Left ventricle myocardium inferior (tissue), 1 donor: ENCODE measurements at regions not wholly inside any gene's neighbourhood (a gene's known extent, or its start where the extent isn't known, plus 50 kb on each side); places are given as distances from the start of the nearest gene placed in this dataset.

Source experiments
- DNase-seq: peaks from one replicate; pipeline ENCODE4 v3.0.0-alpha.2; 2020
- H3K27ac ChIP-seq: fragments of 200-600 bp; replicated peaks from 2 replicates; pipeline ENCODE4 v1.8.0; 2021
- H3K27me3 ChIP-seq: fragments of 200-600 bp; 2 replicates; pipeline ENCODE4 v1.8.0; 2021; ENCODE audit warnings: low read depth
- H3K36me3 ChIP-seq: fragments of 200-600 bp; 2 replicates; pipeline ENCODE4 v1.8.0; 2021
- H3K4me1 ChIP-seq: fragments of 200-600 bp; 2 replicates; pipeline ENCODE4 v1.8.0; 2021
- H3K4me3 ChIP-seq: fragments of 200-600 bp; 2 replicates; pipeline ENCODE4 v1.8.0; 2021; ENCODE audit warnings: mild to moderate bottlenecking, moderate library complexity
- H3K9me3 ChIP-seq: fragments of 200-600 bp; replicated peaks from 2 replicates; pipeline ENCODE4 v1.8.0; 2021
- intact Hi-C: fragments of 100-400 bp; cut with micrococcal nuclease; formaldehyde crosslinking; loops from one replicate; pipeline ENCODE4 v1.11.0; 2022
- TF ChIP-seq, protein P1 (sequence below): fragments of 200-600 bp; IDR thresholded peaks from 2 replicates; pipeline ENCODE4 v1.8.0; 2021; ENCODE audit warnings: antibody characterized with exemption, mild to moderate bottlenecking, borderline replicate concordance
- donor health status: DM: no; HTN: yes; CAD: no; lungs with severe emphysema.

DNA sequence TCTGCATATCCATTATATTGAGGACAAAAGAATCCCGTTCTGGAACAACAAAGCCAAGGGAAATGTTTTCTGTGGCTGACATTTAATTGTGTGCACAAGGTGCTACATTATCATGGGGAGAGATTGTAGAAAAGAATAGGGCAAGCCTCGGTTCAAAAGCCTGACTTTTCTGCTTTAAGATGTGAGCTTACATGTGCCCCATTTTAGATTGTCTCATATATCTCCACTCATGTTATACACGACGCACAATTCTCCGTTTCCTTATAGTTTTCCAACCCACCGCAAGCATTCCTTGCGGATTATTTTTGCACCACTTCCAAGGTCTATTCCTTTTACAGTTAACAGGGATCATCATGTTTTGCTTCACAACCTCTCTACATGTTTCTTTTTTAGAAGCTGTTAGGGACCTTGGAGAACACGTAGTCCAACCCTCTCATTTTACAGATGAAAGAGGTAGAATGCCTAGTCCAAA is 99.6 kb upstream of the MAML3 start:
- Histone ChIP-seq H3K36me3 (no peaks in the 10 kb centered on the region), H3K27ac (peak overlapping the region; percentile 91), H3K4me3 (peak overlapping the region; percentile 76), H3K4me1 (peaks cover 33% of the 10 kb centered on the region), H3K9me3 (no peaks in the 10 kb centered on the region), H3K27me3 (no peaks in the 10 kb centered on the region)
- TF ChIP-seq, protein P1, sequence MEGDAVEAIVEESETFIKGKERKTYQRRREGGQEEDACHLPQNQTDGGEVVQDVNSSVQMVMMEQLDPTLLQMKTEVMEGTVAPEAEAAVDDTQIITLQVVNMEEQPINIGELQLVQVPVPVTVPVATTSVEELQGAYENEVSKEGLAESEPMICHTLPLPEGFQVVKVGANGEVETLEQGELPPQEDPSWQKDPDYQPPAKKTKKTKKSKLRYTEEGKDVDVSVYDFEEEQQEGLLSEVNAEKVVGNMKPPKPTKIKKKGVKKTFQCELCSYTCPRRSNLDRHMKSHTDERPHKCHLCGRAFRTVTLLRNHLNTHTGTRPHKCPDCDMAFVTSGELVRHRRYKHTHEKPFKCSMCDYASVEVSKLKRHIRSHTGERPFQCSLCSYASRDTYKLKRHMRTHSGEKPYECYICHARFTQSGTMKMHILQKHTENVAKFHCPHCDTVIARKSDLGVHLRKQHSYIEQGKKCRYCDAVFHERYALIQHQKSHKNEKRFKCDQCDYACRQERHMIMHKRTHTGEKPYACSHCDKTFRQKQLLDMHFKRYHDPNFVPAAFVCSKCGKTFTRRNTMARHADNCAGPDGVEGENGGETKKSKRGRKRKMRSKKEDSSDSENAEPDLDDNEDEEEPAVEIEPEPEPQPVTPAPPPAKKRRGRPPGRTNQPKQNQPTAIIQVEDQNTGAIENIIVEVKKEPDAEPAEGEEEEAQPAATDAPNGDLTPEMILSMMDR, result peak; percentile 33
- no peak for DNase-seq
- intact Hi-C loops, result loop anchor here (5.0 to 10.0 kb wide), 2 partner anchors 241 to 519 kb away; no protein-coding TSS in a partner anchor

DNA sequence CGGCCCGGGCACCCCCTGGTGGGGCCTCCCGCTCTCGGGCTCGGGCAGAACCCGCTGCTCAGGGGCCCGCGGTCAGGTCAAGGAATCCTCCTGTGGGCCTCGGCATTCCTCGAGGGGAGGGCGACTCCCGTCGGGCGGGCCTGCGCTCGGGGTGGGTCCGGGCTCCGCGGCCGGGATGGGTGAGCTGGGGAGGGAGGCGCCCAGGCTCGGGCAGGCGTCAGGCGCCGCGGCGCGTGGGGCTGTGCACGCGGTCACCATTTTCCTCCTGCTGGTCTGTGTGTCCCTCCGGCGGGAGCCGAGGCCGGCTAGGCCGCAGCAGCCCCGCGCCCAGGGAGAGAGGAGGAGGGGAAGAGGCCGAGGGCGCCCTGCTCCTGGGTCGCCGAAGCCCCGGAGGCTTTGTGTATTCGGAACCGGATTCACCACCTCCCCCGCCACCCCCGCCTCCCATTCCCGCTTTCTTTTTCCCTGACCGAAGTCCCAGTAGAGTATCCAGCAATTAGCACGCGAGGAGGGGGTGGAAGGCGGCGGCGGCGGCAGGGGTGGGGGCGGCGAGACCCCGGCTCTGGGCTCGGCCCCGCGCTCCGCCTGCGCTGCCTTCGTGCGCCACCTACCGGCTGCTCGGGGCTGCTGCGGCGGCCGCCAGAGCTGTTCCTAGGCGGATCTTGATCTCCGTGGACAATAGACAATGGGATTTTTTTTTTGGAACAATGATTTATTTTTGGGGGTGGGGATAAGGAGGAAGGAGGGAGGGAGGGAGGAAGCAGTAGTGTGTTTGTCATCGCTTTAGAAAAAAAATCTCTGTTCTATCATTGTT is 99.0 kb upstream of the MAML3 start:
- H3K36me3 ChIP-seq, result no peaks in the 10 kb centered on the region
- H3K27ac ChIP-seq, result peak overlapping the region; percentile 91
- peak overlapping the region; percentile 76 for H3K4me3 ChIP-seq
- peak; percentile 77 for DNase-seq
- H3K9me3 ChIP-seq, result no peaks in the 10 kb centered on the region
- no peaks in the 10 kb centered on the region for H3K27me3 ChIP-seq
- intact Hi-C loops, result loop anchor here (5.0 to 10.0 kb wide), 2 partner anchors 241 to 518 kb away; no protein-coding TSS in a partner anchor
- TF ChIP-seq, protein P1, result peak; percentile 98
- peaks cover 33% of the 10 kb centered on the region for H3K4me1 ChIP-seq

DNA sequence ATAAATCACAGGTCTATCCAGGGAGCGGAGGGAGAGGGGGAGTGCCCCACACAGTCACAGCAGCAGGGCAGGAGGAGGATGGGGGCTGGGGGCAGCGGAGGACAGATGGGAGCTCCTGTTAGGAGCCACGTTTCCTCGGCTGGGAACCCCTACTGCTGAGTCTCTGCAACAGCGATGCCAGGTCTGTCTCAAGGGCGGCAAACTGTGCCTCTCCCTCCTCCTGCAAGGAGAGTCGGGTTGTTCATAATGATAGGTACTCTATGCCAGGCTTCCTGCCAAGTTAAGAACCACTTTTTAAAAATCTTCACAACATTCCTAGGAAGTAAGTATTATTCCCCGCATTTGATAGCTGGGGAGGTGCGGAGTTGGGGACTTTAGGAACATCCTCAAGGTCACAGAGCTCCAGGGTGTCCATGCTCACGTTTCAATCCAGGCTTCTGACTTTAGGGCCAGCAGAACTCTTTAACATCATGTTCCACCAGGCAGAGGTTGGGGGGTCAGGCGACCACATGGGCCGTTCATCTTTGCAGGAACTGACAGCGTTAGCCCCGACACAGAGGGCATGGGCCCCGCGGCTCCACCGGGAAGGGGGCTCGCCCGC is 98.3 kb upstream of the MAML3 start:
- H3K9me3 ChIP-seq, result no peaks in the 10 kb centered on the region
- H3K4me3 ChIP-seq, result peak overlapping the region; percentile 76
- TF ChIP-seq, protein P1, result no peak
- intact Hi-C loops, result loop anchor here (5.0 to 10.0 kb wide), 2 partner anchors 240 to 517 kb away; no protein-coding TSS in a partner anchor
- H3K4me1 ChIP-seq, result peaks cover 28% of the 10 kb centered on the region
- peak overlapping the region; percentile 91 for H3K27ac ChIP-seq
- no peak for DNase-seq
- H3K27me3 ChIP-seq, result no peaks in the 10 kb centered on the region
- no peaks in the 10 kb centered on the region for H3K36me3 ChIP-seq

DNA sequence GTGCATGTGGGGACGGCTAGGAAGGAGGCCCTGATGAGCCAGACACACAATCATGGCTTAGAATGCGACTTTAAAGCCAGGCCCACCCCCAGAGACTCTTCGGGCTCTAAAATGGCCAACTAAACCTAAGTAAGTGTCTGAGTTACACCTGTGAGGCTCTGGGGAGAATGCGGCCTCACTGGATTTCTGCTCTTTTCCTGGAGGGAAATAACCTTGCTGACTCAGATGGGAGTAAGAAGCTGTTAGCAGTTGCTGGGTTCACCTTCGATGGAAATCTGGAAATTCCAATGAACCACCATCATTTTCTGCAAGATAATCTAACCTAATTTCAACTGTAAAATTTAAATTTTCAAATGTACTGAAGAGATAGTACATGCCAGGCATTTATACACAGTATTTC is 97.6 kb upstream of the MAML3 start:
- H3K9me3 ChIP-seq, result no peaks in the 10 kb centered on the region
- H3K27me3 ChIP-seq, result no peaks in the 10 kb centered on the region
- TF ChIP-seq, protein P1, result no peak
- no peak overlapping the region for H3K27ac ChIP-seq
- intact Hi-C loops, result loop anchor here (5.0 to 10.0 kb wide), 2 partner anchors 239 to 517 kb away; no protein-coding TSS in a partner anchor
- no peaks in the 10 kb centered on the region for H3K36me3 ChIP-seq
- no peak overlapping the region for H3K4me3 ChIP-seq
- H3K4me1 ChIP-seq, result peaks cover 28% of the 10 kb centered on the region
- no peak for DNase-seq

DNA sequence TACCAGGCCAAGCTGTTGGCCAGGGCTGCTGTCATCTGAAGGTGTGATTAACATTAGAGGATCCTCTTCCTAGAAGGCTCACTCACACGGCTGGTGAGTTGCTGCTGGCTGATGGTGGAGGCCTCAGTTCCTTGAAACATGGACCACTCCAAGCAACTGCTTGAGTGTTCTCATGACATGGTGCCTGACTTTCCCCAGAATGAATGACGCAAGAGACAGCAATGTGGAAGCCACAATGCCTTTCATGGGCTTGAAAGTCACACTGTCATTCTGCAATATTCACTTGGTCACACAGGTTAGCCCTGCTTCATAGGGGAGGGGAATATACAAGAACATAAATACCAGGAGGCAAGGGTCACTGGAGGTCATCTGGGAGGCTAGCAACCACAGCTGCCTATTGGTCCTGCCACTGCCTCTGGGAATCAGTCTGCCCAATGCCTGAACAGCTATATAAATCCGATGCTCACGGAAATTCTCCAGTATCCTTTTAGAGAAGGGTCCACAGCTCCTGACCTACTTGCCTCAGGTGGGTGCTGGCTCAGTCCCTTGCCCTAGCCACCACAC is 97.1 kb upstream of the MAML3 start:
- TF ChIP-seq, protein P1, result no peak
- H3K4me1 ChIP-seq, result peaks cover 28% of the 10 kb centered on the region
- H3K4me3 ChIP-seq, result no peak overlapping the region
- DNase-seq, result no peak
- no peaks in the 10 kb centered on the region for H3K9me3 ChIP-seq
- H3K36me3 ChIP-seq, result no peaks in the 10 kb centered on the region
- intact Hi-C loops, result loop anchor here (5.0 to 10.0 kb wide), 2 partner anchors 239 to 516 kb away; no protein-coding TSS in a partner anchor
- H3K27ac ChIP-seq, result no peak overlapping the region
- H3K27me3 ChIP-seq, result no peaks in the 10 kb centered on the region
